GM12872 (cell line): ENCODE measurements at regions not wholly inside any gene's neighbourhood (a gene's known extent, or its start where the extent isn't known, plus 50 kb on each side); places are given as distances from the start of the nearest gene placed in this dataset.

ENCODE experiments used
- TF ChIP-seq, protein P1 (sequence below): IDR thresholded peaks from 3 replicates; pipeline ENCODE4 v1.5.1; 2011; ENCODE audit warnings: low read depth, mild to moderate bottlenecking, low read length, moderate library complexity; ENCODE audit not compliant: insufficient read depth

DNA sequence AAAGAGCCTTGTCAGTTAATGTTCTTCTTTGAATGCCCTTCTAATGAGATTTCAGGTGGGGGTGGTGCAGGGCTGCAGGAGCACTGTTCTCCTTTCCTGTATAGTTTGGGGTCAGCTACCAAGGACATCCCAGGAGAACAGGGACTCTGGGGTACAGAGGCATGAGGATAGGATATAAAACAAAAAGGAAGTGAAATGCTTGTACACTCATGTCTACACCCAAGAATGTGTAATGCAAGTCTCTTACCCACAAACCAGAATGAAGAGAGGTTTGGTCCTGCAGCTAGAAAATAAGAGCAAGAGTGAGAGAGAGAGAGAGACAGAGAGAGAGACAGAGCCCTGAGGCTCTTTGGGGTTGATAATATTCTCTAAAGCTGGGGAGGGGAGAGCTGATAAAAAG, 151.8 kb upstream of the KCTD1 start:
- TF ChIP-seq, protein P1, sequence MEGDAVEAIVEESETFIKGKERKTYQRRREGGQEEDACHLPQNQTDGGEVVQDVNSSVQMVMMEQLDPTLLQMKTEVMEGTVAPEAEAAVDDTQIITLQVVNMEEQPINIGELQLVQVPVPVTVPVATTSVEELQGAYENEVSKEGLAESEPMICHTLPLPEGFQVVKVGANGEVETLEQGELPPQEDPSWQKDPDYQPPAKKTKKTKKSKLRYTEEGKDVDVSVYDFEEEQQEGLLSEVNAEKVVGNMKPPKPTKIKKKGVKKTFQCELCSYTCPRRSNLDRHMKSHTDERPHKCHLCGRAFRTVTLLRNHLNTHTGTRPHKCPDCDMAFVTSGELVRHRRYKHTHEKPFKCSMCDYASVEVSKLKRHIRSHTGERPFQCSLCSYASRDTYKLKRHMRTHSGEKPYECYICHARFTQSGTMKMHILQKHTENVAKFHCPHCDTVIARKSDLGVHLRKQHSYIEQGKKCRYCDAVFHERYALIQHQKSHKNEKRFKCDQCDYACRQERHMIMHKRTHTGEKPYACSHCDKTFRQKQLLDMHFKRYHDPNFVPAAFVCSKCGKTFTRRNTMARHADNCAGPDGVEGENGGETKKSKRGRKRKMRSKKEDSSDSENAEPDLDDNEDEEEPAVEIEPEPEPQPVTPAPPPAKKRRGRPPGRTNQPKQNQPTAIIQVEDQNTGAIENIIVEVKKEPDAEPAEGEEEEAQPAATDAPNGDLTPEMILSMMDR: no peak

DNA sequence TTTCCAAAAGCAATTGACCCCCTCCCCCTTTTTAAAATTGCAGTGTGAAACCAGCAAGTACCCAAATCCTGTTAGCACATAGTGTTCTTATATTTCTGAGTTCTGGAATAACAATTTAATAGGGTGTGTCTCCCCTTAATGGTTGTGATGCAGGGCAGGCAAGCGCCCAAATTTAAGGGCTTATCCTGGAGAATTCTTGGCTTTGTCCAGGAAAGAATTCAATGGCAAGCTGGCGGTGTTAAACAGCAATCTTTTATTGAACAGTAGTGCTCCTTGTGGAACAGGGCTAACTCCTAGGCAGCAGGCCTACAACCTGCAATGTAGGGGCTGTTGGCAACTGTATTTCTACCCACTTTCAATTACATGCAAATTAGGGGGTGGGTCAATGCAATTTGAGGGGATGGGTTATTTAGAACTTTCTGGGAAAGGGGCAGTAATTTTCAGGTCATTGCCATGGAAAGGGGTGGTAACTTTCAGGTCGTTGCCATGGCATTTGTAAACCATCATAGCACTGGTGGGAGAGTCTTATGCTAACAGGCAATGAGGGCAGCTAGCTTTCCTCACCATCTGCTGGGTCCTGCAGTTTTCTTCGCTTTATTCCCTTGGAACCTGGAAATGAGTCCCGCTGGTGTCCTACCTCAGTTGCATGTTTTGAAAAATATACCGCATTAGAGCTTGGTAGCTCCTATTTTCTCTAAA, 149.0 kb upstream of the KCTD1 start:
- TF ChIP-seq, protein P1: no peak

DNA sequence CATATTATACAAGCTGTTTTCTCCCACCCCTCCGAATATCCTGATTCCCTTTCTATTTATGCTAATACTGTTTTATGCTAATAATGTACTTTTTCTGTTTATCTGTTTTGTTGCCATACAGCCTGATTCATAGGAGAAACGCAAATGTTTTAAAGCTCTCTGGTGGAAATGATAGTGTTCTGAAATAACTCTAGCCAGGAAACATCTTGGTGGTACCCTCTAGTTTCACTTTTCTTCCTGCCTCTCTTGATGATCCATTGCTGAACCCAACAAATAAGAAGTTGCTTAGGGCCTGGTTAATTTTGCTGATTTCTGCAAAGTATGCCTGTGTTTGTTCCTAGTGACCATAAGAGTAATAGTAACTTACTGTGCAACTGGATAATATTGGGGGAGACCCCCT, 148.4 kb upstream of the KCTD1 start:
- TF ChIP-seq, protein P1: no peak

DNA sequence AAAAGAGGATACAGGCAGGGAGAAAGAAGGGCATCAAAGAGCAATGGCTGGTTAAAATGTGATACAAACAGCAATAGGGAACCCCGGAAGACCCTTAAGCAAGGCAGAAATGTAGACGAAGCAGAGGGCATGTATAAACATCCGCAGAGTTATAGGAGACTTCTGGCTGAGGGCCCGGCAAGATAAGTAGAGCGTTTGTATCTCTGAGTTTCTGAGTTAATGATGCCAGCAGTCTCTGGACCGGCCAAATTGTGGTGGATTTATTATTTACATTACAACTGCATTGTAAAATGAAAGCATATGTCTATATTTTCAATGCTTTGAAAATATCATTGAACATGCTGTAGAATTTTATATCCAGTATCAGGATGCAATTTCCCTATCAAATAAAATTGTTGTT, 148.0 kb upstream of the KCTD1 start:
- TF ChIP-seq, protein P1: no peak

DNA sequence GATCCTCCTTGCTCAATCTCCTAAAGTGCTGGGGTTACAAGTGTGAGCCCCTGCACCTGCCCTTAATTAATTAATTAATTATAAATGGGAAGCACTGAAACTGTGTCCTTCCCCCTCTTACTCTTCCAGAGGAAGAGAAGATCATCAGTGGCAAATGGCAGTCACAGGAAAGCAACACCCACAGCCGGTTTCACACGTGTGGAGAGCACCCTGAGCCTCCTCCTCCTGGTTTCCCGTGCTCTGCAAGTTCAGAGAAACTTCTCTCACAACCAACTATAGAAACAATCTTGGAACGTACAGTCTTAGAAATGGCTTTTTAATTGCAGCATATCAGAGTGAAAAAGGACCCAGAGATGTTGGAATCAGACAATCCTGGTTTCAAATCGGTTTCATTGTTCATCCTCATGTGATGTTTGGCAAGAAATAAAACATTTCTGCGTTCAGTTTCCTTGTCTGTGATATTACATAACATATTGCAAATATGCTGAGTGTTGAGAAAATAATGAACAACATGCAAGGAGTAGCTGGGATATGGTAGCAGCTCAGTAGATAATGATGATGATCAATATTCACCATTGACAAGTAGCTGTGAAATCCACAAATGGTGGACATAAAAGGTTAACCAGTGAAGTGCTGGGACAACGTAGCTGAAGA, 141.0 kb upstream of the KCTD1 start:
- TF ChIP-seq, protein P1: no peak

DNA sequence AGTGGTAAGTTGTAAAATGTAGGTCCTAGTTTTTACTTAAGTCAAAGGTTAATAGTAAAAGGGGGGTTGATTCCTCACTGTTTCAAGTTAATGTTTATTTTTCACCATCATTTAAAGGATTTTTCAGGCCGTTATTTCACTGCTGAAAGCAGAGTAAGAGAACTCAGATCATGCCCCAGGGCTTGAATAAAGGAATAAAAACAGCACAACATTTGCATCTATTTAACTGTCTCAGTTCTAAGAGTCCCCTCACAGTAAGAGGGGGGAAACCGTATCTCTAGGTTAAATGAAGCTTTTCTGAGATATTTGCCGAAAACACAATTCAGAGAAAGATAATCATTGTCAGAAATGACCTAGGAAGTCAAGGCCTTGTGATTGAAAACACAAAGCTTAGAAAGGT, 138.2 kb upstream of the KCTD1 start:
- TF ChIP-seq, protein P1: no peak

DNA sequence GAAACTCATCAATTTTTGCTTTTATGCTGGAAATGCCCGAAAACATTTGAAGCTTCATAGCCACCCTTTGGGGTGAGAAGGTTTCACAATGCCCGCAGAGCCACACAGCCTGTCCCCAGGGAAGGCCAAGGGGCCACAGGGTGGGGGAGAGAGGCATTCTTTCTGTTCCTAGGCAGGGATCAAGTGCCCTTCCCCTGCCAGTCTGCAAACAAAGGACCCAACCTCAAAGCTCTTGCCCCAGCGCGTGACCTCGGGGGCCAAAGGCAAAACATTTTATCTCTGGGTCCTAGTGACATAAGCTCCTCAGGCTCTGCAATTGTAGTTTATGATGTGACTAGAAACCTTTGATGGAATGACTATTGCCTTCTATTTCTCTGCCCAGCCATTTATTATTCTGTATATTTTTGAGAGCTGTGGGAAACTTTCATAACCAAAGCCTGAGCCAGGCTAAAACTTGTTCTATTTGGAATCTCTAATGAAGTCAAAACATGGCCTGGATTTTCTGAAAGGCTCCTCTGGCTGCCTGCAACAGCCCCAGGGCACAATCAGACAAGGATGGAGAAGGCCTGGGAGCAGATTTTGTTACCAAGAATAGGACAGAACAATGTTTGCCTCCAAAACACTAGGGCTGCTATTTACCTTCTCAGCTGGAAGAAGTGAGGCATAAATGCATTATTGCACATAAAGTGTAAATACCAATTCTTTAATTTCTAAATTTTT, 137.2 kb upstream of the KCTD1 start:
- TF ChIP-seq, protein P1: no peak
